Heart right ventricle (tissue), 16 donors: ENCODE measurements at regions not wholly inside any gene's neighbourhood (a gene's known extent, or its start where the extent isn't known, plus 50 kb on each side); places are given as distances from the start of the nearest gene placed in this dataset.
"Not testable (repeated sequence)": the region's sequence is repeated elsewhere in the genome, so short reads cannot be mapped to it uniquely, and the experiment has no call there.

ENCODE experiments used
- ATAC-seq, 8 donors: fragments of 200-7000 bp; cut with Tn5 transposase; one replicate each; pipeline ENCODE4 v1.9.1; 2020; ENCODE audit warnings: mild to moderate bottlenecking in 8 of 8, moderate library complexity in 8 of 8, moderate number of reproducible peaks in 1 of 8
- DNase-seq, 2 donors: peaks; one replicate each; pipeline ENCODE4 v3.0.0-alpha.2; 2020
- H3K27ac ChIP-seq, 10 donors: fragments of 200-600 bp; sonication (generic) in 2 of 10; one replicate each; pipeline versions ENCODE4 v1.5.0 to v1.8.0; 2020 to 2022; ENCODE audit warnings: mild to moderate bottlenecking in 3 of 10
- H3K27me3 ChIP-seq, 7 donors: fragments of 200-600 bp; one replicate each; pipeline ENCODE4 v1.8.0; 2021 to 2022; ENCODE audit warnings: mild to moderate bottlenecking in 2 of 7
- H3K36me3 ChIP-seq, 9 donors: fragments of 200-600 bp; sonication (generic) in 1 of 9; one replicate each; pipeline versions ENCODE4 v1.5.0 to v1.8.0; 2020 to 2022; ENCODE audit warnings: mild to moderate bottlenecking in 2 of 9
- H3K4me1 ChIP-seq, 9 donors: fragments of 200-600 bp; sonication (generic) in 1 of 9; one replicate each; pipeline versions ENCODE4 v1.5.0 to v1.8.0; 2020 to 2022; ENCODE audit warnings: mild to moderate bottlenecking in 4 of 9
- H3K4me3 ChIP-seq, 10 donors: fragments of 200-600 bp; sonication (generic) in 2 of 10; one replicate each; pipeline versions ENCODE4 v1.5.0 to v1.8.0; 2020 to 2022; ENCODE audit warnings: mild to moderate bottlenecking in 7 of 10, moderate library complexity in 2 of 10
- H3K9me3 ChIP-seq, 11 donors: fragments of 200-600 bp in 10 of 11; sonication (generic) in 2 of 11; one replicate each; pipeline versions ENCODE4 v1.5.0 to v1.8.0; 2013 to 2022; ENCODE audit warnings: mild to moderate bottlenecking in 2 of 11, control low read depth in 1 of 11, moderate library complexity in 1 of 11
- CTCF ChIP-seq, 9 donors: fragments of 200-600 bp; sonication (generic) in 2 of 9; IDR thresholded peaks; one replicate each; pipeline versions ENCODE4 v1.5.0 to v1.8.0; 2021 to 2022; ENCODE audit warnings: antibody characterized with exemption in 9 of 9, mild to moderate bottlenecking in 5 of 9, moderate library complexity in 1 of 9
- WGBS, 2 donors: extraction: QIAGEN DNeasy Blood & Tissue Kit; methylation state at CpG; one replicate each; pipeline ENCODE4 v1.1.7; 2013; ENCODE audit warnings: inconsistent platforms in 1 of 2; 5-methylcytosine and 5-hydroxymethylcytosine counted together
- intact Hi-C, 10 donors: fragments of 100-400 bp; cut with DNase I; formaldehyde crosslinking; loops; one replicate each; pipeline versions ENCODE4 v1.11.1 to v1.14.2; 2022
- donor health status: Arrhythmogenic right ventricular cardiomyopathy.
- donor health status: ischemic (EF 13 %, LVEDD 7.1; RV severe dilation, severe dysfunction).
- donor health status: healthy with polysubstance abuse.
- donor health status: DM: no; HTN: yes; CAD: no.
- donor health status: DM: no; HTN: no; CAD: no.
- donor health status: ischemic (EF 25% LVEDD 6.9; RV normal size, moderate dysfunction).
- donor health status: ischemic (EF 25% LVEDD 5.7; RV mildly dilated, moderate dysfunction).
- donor health status: healthy.
- donor health status: DM: yes; HTN: yes; CAD: no.
- donor health status: Ischemic cardiomyopathy.
- donor health status: ischemic (EF 35%, LVEDD 5.7; RV mildly dilated, moderate dysfunction).
- donor health status: nonischemic (EF 11% LVEDD 7.7; RV severe dilation, severe dysfunction).
- donor health status: DM: yes; HTN: yes; CAD: no.
- donor health status: PGD.
- donor health status: ischemic (EF 29% LVEDD 5.4; RV normal size, mild dysfunction).
- donor health status: nonischemic (EF 23%, LVEDD 6.1; RV moderate dilation, normal function).

GRCh38 chr3:74214286-74214685 lies 400.2 kb downstream of the CNTN3 start:
- H3K36me3 ChIP-seq: no peaks in the 10 kb centered on the region
- WGBS, 2 donors: 89% methylated on average over 4 of the region's 4 CpGs
- TF ChIP-seq CTCF (IDR thresholded peaks at IDR 0.05): no peak
- H3K9me3 ChIP-seq: no peaks in the 10 kb centered on the region
- no peak overlapping the region for H3K4me3 ChIP-seq
- no peaks in the 10 kb centered on the region for H3K27me3 ChIP-seq
- no peaks in the 10 kb centered on the region for H3K4me1 ChIP-seq
- intact Hi-C loops: no loop called here
- H3K27ac ChIP-seq: no peak overlapping the region
- ATAC-seq (no peak), DNase-seq (no peak)

- no peaks in the 10 kb centered on the region for H3K27me3 ChIP-seq
- H3K4me1 ChIP-seq: no peaks in the 10 kb centered on the region
- TF ChIP-seq CTCF (IDR thresholded peaks at IDR 0.05): no peak
- no peaks in the 10 kb centered on the region for H3K36me3 ChIP-seq
- no peak for ATAC-seq
- DNase-seq: no peak
- H3K27ac ChIP-seq: no peak overlapping the region
- no peaks in the 10 kb centered on the region for H3K9me3 ChIP-seq
- intact Hi-C loops: no loop called here
- no peak overlapping the region for H3K4me3 ChIP-seq
Observed at GRCh38 chr3:74210739-74211138, 403.7 kb downstream of the CNTN3 start.

GRCh38 chr3:74200952-74201351 lies 413.5 kb downstream of the CNTN3 start:
- Histone ChIP-seq H3K36me3 (no peaks in the 10 kb centered on the region), H3K4me1 (no peaks in the 10 kb centered on the region), H3K27ac (no peak overlapping the region), H3K4me3 (no peak overlapping the region), H3K27me3 (no peaks in the 10 kb centered on the region), H3K9me3 (peaks cover 0 to 11% (median 0%) of the 10 kb centered on the region in 11 donors)
- ATAC-seq (no peak), DNase-seq (no peak)
- 61 to 78% methylated on average over 2 of the region's 2 CpGs for WGBS, 2 donors
- intact Hi-C loops: no loop called here
- TF ChIP-seq CTCF (IDR thresholded peaks at IDR 0.05): no peak

- H3K27ac ChIP-seq, DNase-seq, H3K4me3 ChIP-seq, ATAC-seq, H3K36me3 ChIP-seq, intact Hi-C loops, H3K4me1 ChIP-seq, H3K27me3 ChIP-seq: not testable (repeated sequence)
- H3K9me3 ChIP-seq: peaks cover 0 to 11% (median 0%) of the 10 kb centered on the region in 11 donors
- WGBS, 2 donors: 93 to 99% methylated on average over 5 of the region's 5 CpGs
Observed at GRCh38 chr3:74178664-74179063, 435.8 kb downstream of the CNTN3 start.

- Histone ChIP-seq H3K9me3 (no peaks in the 10 kb centered on the region), H3K36me3 (no peaks in the 10 kb centered on the region), H3K4me1 (no peaks in the 10 kb centered on the region), H3K27ac (no peak overlapping the region), H3K27me3 (no peaks in the 10 kb centered on the region), H3K4me3 (no peak overlapping the region)
- no peak for ATAC-seq
- no peak for TF ChIP-seq CTCF (IDR thresholded peaks at IDR 0.05)
- DNase-seq: no peak
- intact Hi-C loops: no loop called here
- WGBS, 2 donors: 54 to 57% methylated on average over 2 of the region's 2 CpGs
Observed at GRCh38 chr3:74173090-74173489, 441.4 kb downstream of the CNTN3 start.
